Ectodermal cell (in vitro differentiated cells): ENCODE measurements at regions not wholly inside any gene's neighbourhood (a gene's known extent, or its start where the extent isn't known, plus 50 kb on each side); places are given as distances from the start of the nearest gene placed in this dataset.
A peak's percentile ranks its signal among the peaks of the same experiment; 100 is the strongest.
"Not testable (repeated sequence)": the region's sequence is repeated elsewhere in the genome, so short reads cannot be mapped to it uniquely, and the experiment has no call there.

Source experiments
- H3K27ac ChIP-seq: 2 replicates; pipeline ENCODE4 v1.7.0; 2013; ENCODE audit warnings: mild to moderate bottlenecking, low read depth, low read length; ENCODE audit not compliant: insufficient read depth, poor library complexity, severe bottlenecking
- H3K27me3 ChIP-seq: 2 replicates; pipeline ENCODE4 v1.7.0; 2013; ENCODE audit warnings: mild to moderate bottlenecking, low read length; ENCODE audit not compliant: insufficient read depth, control insufficient read depth, poor library complexity, severe bottlenecking
- H3K36me3 ChIP-seq: one replicate; pipeline ENCODE4 v1.7.0; 2013; ENCODE audit warnings: low read length; ENCODE audit not compliant: control insufficient read depth, insufficient read depth
- H3K4me1 ChIP-seq: one replicate; pipeline ENCODE4 v1.7.0; 2013; ENCODE audit warnings: low read length; ENCODE audit not compliant: control insufficient read depth, insufficient read depth
- H3K4me3 ChIP-seq: 2 replicates; pipeline ENCODE4 v1.7.0; 2013; ENCODE audit warnings: low read depth, low read length, control low read depth; ENCODE audit not compliant: insufficient read depth
- H3K9me3 ChIP-seq: 2 replicates; pipeline ENCODE4 v1.7.0; 2013; ENCODE audit warnings: mild to moderate bottlenecking, low read length, moderate library complexity; ENCODE audit not compliant: control insufficient read depth
- WGBS, 2 experiments: methylation state at CpG; one replicate each; pipeline ENCODE4 v1.1.7; 2013; ENCODE audit warnings: missing lambda C conversion rate in 2 of 2; 5-methylcytosine and 5-hydroxymethylcytosine counted together

DNA sequence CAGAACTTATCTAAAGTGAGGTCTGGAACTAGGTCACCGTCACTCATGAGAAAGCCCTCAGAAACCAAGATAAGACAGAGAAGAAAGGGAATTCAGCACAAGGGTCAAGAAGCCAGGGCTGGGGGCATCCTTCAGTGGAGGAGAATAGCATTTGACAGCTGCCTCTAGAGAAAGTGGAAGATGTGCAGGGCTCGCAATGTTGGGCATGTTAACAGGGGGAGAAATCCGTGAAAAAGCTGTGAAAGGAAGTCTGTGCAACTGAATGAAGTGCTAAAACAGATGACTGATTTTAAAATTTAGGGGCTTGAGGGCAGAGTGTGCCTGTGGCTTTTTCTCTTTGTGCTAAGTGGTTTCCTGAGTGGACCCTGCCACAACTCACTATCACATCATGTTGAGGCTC lies 97.7 kb upstream of the IFNG-AS1 start:
- no peaks in the 10 kb centered on the region for H3K36me3 ChIP-seq
- WGBS, 2 experiments: 57 to 62% methylated on average over 3 of the region's 3 CpGs
- no peaks in the 10 kb centered on the region for H3K9me3 ChIP-seq
- no peak overlapping the region for H3K4me3 ChIP-seq
- peaks cover 14% of the 10 kb centered on the region for H3K4me1 ChIP-seq
- peak overlapping the region; percentile 38 for H3K27ac ChIP-seq
- no peaks in the 10 kb centered on the region for H3K27me3 ChIP-seq

- no peaks in the 10 kb centered on the region for H3K36me3 ChIP-seq
- H3K27me3 ChIP-seq: no peaks in the 10 kb centered on the region
- WGBS, 2 experiments: 84 to 92% methylated on average over 4 of the region's 4 CpGs
- no peaks in the 10 kb centered on the region for H3K9me3 ChIP-seq
- H3K4me3 ChIP-seq: no peak overlapping the region
- peaks cover 14% of the 10 kb centered on the region for H3K4me1 ChIP-seq
- no peak overlapping the region for H3K27ac ChIP-seq
These were observed 96.8 kb upstream of the IFNG-AS1 start for GRCh38 chr12:67892259-67893021.

DNA sequence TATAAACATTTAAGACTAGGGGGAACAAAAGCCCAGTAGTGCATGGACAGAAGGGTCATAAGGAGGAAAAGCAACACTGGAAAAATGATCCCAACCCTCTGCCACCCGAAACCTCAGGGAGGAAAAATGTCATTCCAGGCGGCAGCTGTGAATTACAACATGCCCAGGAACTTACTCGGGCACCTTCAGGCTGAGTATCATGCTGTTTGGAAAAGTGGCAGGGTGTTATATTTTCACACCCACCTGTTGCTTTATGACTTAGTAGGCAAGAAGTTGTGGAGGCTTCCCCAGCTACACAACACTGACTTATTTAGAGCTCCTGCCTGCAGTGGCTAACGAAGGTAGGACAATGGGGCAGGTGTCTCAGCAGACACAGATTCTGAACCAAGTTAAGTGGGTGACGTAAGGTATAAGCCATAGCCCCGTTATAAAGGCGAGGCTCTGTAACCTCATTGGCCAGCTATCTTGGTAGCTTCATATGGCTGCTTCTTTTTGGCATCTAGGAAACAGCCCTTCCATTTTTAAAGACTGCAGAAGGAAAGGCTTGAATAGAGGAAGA lies 96.1 kb upstream of the IFNG-AS1 start:
- H3K27me3 ChIP-seq: no peaks in the 10 kb centered on the region
- H3K27ac ChIP-seq: no peak overlapping the region
- WGBS, 2 experiments: 84 to 89% methylated on average over 7 of the region's 7 CpGs
- peaks cover 14% of the 10 kb centered on the region for H3K4me1 ChIP-seq
- H3K36me3 ChIP-seq: no peaks in the 10 kb centered on the region
- H3K9me3 ChIP-seq: no peaks in the 10 kb centered on the region
- H3K4me3 ChIP-seq: no peak overlapping the region

DNA sequence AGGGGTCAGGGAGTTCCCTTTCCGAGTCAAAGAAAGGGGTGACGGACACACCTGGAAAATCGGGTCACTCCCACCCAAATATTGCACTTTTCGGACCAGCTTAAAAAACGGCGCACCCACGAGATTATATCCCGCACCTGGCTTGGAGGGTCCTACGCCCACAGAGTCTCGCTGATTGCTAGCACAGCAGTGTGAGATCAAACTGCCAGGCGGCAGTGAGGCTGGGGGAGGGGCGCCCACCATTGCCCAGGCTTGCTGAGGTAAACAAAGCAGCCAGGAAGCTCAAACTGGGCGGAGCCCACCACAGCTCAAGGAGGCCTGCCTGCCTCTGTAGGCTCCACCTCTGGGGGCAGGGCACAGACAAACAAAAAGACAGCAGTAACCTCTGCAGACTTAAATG lies 88.8 kb upstream of the IFNG-AS1 start:
- H3K9me3 ChIP-seq, H3K27ac ChIP-seq, H3K27me3 ChIP-seq, H3K4me3 ChIP-seq, H3K4me1 ChIP-seq, H3K36me3 ChIP-seq: not testable (repeated sequence)
- 88 to 90% methylated on average over 12 of the region's 13 CpGs for WGBS, 2 experiments

- 92 to 94% methylated on average over 4 of the region's 4 CpGs for WGBS, 2 experiments
- no peaks in the 10 kb centered on the region for H3K36me3 ChIP-seq
- no peak overlapping the region for H3K27ac ChIP-seq
- H3K4me1 ChIP-seq: no peaks in the 10 kb centered on the region
- H3K4me3 ChIP-seq: no peak overlapping the region
- no peaks in the 10 kb centered on the region for H3K9me3 ChIP-seq
- no peaks in the 10 kb centered on the region for H3K27me3 ChIP-seq
These were observed 80.1 kb upstream of the IFNG-AS1 start for GRCh38 chr12:67909091-67909531.

DNA sequence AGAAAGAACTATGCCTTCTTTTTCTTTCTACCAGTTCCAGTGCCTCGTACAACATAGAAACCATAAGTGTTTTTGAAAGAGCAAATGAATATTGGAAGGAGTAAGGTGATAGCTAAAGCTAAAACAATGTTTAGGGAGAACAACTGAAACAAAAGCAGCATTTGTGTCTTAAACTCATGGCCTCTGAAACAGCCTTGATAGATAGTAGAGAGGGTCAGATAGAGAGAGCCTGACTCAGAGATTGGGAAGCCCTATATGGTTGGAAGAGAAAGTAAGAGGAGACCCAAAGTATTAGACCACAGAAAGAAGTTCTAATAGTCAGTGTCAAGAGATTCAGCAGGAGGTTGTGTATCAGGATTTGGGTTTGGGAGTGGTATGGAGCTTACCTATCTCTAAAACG lies 79.6 kb upstream of the IFNG-AS1 start:
- no peaks in the 10 kb centered on the region for H3K27me3 ChIP-seq
- H3K4me3 ChIP-seq: no peak overlapping the region
- no peak overlapping the region for H3K27ac ChIP-seq
- no peaks in the 10 kb centered on the region for H3K4me1 ChIP-seq
- 89 to 92% methylated on average over 2 of the region's 2 CpGs for WGBS, 2 experiments
- no peaks in the 10 kb centered on the region for H3K36me3 ChIP-seq
- no peaks in the 10 kb centered on the region for H3K9me3 ChIP-seq

DNA sequence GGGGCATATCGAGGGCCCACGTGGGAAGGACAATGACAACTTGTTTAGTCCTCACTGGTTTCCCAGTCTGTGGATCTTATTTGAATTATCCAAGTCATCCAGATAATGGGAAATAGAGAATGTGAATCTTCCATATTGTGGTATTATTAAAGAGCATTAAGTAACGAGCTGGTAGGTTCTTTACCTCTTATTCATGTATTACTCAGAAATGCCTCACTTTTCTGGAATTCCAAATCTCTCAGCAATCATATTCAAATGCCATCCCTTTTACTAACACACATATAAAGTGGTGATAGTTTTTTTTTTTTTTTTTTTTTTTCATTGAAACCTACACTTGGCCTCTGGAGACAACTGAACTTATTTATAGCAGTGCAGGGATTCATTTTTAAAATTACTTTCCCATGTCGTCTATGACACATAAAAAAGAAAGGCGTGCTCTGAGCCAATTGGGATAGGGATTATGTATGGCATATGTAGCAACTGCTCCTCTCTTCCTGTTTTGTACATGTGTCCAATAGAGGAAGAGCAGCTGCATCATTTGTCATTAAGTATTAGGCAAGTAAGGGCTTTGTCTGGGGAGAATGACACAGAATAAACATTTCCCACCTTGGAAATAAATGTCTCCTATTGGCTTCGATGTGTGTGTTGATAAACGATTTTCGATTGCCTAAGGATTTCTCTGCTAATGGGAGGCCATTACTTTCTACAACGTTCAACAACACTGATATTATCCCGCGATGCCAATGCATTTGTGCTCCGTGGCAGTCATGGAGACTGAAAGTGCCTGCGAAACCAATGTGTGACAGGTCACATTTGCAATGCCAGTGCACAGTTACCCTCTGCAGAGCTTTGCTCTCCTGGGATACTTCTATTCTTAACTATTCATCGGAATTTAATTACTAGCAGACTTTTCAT lies 78.6 kb upstream of the IFNG-AS1 start:
- WGBS, 2 experiments: 83 to 84% methylated on average over 13 to 14 of the region's 14 CpGs
- H3K4me3 ChIP-seq: no peak overlapping the region
- no peaks in the 10 kb centered on the region for H3K27me3 ChIP-seq
- H3K4me1 ChIP-seq: no peaks in the 10 kb centered on the region
- no peaks in the 10 kb centered on the region for H3K9me3 ChIP-seq
- no peaks in the 10 kb centered on the region for H3K36me3 ChIP-seq
- no peak overlapping the region for H3K27ac ChIP-seq

- no peaks in the 10 kb centered on the region for H3K9me3 ChIP-seq
- no peaks in the 10 kb centered on the region for H3K27me3 ChIP-seq
- no peak overlapping the region for H3K4me3 ChIP-seq
- WGBS, 2 experiments: 93 to 99% methylated on average over 4 to 5 of the region's 5 CpGs
- no peaks in the 10 kb centered on the region for H3K4me1 ChIP-seq
- no peak overlapping the region for H3K27ac ChIP-seq
- no peaks in the 10 kb centered on the region for H3K36me3 ChIP-seq
These were observed 78.0 kb upstream of the IFNG-AS1 start for GRCh38 chr12:67911275-67911600.

DNA sequence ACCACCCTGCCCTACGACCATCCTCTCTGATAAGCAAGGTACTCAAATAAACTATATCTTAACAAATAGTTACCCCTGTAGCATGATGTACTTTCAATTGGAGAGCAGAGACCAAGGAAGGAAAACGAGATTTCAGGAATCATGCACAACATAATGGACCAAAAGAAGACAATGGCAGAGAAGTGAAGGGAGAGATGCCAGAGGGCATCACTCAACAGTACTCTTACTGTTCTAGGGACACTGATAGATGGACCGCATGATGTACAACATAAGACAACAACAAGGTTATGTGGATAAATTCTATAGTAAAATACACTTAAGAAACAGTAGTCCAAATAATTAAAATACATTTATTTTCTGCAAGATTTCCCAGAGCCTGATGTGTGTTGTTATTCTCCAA lies 77.5 kb upstream of the IFNG-AS1 start:
- 87 to 90% methylated on average over 2 to 3 of the region's 3 CpGs for WGBS, 2 experiments
- Histone ChIP-seq H3K4me3 (no peak overlapping the region), H3K27me3 (no peaks in the 10 kb centered on the region), H3K36me3 (no peaks in the 10 kb centered on the region), H3K4me1 (no peaks in the 10 kb centered on the region), H3K27ac (no peak overlapping the region), H3K9me3 (no peaks in the 10 kb centered on the region)

GRCh38 chr12:67915335-67915851 lies 73.9 kb upstream of the IFNG-AS1 start:
- H3K27me3 ChIP-seq: no peaks in the 10 kb centered on the region
- no peak overlapping the region for H3K4me3 ChIP-seq
- no peaks in the 10 kb centered on the region for H3K4me1 ChIP-seq
- 85 to 91% methylated on average over 6 of the region's 6 CpGs for WGBS, 2 experiments
- no peak overlapping the region for H3K27ac ChIP-seq
- no peaks in the 10 kb centered on the region for H3K36me3 ChIP-seq
- no peaks in the 10 kb centered on the region for H3K9me3 ChIP-seq
